ENCODE measurements at regions not wholly inside any gene's neighbourhood (a gene's known extent, or its start where the extent isn't known, plus 50 kb on each side); places are given as distances from the start of the nearest gene placed in this dataset.

DNA sequence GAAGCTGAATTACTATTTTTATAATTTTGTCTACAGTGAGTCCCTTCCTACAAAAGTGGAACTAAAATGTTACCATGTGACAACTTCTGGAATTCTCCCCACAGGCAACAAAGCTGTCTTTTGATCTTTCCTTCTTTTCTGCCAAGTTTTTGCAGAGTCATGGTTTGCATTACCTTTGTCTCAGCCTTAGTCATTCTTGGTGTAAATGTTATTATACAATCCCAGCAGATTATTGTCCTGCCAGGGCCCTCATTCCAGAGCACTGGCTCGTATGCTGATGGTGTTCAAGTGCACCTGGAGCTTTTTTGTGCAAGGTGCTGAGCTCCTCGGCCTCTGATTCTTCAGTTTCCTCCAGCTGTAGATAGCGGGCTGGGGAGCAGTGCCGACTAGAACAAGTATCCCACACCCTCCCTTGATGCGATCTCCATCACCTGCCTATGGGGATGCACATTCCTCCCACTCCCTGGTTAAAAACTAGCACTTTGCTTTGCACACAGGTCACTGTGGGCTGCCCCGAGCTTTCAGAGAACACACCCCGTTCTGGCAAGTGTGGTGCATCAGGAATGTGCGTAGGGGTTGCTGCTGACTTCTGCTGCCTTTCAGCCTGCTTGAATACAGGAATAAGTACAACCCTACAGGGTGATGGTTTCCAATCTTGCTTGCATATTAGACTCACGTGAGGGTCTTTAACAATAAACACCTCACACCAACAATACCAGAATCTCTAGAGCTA, 263.6 kb downstream of the RNF144A start (continued):
- TF ChIP-seq, protein P1, sequence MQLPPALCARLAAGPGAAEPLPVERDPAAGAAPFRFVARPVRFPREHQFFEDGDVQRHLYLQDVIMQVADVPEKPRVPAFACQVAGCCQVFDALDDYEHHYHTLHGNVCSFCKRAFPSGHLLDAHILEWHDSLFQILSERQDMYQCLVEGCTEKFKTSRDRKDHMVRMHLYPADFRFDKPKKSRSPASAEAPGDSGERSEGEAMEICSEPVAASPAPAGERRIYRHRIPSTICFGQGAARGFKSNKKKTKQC (CRISPR knock-in tag; IDR thresholded peaks at IDR 0.05) = no peak
- TF ChIP-seq NFE2L1 (tag; IDR thresholded peaks at IDR 0.05; ENCODE audit: borderline replicate concordance, low read depth) (peak; percentile 71; the same call in 1 of the 2 replicates), BACH1 (tag; IDR thresholded peaks at IDR 0.05) (0 out of 2 replicates have a peak, but pooled peaks have one; percentile 67), ZNF76 (CRISPR knock-in tag; IDR thresholded peaks at IDR 0.05; ENCODE audit: borderline replicate concordance) (no peak), HDAC8 (tag; IDR thresholded peaks at IDR 0.05) (no peak), TAL1 (IDR thresholded peaks at IDR 0.05) (no peak), ZNF140 (CRISPR knock-in tag; IDR thresholded peaks at IDR 0.05) (no peak), TOE1 (IDR thresholded peaks at IDR 0.05; ENCODE audit: borderline replicate concordance) (no peak), TOE1 (CRISPR knock-in tag; IDR thresholded peaks at IDR 0.05; ENCODE audit: borderline replicate concordance, low read depth) (no peak)
- TF ChIP-seq, protein P2, sequence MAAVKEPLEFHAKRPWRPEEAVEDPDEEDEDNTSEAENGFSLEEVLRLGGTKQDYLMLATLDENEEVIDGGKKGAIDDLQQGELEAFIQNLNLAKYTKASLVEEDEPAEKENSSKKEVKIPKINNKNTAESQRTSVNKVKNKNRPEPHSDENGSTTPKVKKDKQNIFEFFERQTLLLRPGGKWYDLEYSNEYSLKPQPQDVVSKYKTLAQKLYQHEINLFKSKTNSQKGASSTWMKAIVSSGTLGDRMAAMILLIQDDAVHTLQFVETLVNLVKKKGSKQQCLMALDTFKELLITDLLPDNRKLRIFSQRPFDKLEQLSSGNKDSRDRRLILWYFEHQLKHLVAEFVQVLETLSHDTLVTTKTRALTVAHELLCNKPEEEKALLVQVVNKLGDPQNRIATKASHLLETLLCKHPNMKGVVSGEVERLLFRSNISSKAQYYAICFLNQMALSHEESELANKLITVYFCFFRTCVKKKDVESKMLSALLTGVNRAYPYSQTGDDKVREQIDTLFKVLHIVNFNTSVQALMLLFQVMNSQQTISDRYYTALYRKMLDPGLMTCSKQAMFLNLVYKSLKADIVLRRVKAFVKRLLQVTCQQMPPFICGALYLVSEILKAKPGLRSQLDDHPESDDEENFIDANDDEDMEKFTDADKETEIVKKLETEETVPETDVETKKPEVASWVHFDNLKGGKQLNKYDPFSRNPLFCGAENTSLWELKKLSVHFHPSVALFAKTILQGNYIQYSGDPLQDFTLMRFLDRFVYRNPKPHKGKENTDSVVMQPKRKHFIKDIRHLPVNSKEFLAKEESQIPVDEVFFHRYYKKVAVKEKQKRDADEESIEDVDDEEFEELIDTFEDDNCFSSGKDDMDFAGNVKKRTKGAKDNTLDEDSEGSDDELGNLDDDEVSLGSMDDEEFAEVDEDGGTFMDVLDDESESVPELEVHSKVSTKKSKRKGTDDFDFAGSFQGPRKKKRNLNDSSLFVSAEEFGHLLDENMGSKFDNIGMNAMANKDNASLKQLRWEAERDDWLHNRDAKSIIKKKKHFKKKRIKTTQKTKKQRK (IDR thresholded peaks at IDR 0.05; ENCODE audit: borderline replicate concordance, low read depth, low read length) = no peak
- TF ChIP-seq, protein P3, sequence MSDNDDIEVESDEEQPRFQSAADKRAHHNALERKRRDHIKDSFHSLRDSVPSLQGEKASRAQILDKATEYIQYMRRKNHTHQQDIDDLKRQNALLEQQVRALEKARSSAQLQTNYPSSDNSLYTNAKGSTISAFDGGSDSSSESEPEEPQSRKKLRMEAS (CRISPR knock-in tag; IDR thresholded peaks at IDR 0.05) = no peak
- TF ChIP-seq, protein P4, sequence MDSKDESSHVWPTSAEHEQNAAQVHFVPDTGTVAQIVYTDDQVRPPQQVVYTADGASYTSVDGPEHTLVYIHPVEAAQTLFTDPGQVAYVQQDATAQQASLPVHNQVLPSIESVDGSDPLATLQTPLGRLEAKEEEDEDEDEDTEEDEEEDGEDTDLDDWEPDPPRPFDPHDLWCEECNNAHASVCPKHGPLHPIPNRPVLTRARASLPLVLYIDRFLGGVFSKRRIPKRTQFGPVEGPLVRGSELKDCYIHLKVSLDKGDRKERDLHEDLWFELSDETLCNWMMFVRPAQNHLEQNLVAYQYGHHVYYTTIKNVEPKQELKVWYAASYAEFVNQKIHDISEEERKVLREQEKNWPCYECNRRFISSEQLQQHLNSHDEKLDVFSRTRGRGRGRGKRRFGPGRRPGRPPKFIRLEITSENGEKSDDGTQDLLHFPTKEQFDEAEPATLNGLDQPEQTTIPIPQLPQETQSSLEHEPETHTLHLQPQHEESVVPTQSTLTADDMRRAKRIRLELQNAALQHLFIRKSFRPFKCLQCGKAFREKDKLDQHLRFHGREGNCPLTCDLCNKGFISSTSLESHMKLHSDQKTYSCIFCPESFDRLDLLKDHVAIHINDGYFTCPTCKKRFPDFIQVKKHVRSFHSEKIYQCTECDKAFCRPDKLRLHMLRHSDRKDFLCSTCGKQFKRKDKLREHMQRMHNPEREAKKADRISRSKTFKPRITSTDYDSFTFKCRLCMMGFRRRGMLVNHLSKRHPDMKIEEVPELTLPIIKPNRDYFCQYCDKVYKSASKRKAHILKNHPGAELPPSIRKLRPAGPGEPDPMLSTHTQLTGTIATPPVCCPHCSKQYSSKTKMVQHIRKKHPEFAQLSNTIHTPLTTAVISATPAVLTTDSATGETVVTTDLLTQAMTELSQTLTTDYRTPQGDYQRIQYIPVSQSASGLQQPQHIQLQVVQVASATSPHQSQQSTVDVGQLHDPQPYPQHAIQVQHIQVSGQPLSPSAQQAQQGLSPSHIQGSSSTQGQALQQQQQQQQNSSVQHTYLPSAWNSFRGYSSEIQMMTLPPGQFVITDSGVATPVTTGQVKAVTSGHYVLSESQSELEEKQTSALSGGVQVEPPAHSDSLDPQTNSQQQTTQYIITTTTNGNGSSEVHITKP (IDR thresholded peaks at IDR 0.05; ENCODE audit: partially characterized antibody) = no peak
- TF ChIP-seq, protein P5, sequence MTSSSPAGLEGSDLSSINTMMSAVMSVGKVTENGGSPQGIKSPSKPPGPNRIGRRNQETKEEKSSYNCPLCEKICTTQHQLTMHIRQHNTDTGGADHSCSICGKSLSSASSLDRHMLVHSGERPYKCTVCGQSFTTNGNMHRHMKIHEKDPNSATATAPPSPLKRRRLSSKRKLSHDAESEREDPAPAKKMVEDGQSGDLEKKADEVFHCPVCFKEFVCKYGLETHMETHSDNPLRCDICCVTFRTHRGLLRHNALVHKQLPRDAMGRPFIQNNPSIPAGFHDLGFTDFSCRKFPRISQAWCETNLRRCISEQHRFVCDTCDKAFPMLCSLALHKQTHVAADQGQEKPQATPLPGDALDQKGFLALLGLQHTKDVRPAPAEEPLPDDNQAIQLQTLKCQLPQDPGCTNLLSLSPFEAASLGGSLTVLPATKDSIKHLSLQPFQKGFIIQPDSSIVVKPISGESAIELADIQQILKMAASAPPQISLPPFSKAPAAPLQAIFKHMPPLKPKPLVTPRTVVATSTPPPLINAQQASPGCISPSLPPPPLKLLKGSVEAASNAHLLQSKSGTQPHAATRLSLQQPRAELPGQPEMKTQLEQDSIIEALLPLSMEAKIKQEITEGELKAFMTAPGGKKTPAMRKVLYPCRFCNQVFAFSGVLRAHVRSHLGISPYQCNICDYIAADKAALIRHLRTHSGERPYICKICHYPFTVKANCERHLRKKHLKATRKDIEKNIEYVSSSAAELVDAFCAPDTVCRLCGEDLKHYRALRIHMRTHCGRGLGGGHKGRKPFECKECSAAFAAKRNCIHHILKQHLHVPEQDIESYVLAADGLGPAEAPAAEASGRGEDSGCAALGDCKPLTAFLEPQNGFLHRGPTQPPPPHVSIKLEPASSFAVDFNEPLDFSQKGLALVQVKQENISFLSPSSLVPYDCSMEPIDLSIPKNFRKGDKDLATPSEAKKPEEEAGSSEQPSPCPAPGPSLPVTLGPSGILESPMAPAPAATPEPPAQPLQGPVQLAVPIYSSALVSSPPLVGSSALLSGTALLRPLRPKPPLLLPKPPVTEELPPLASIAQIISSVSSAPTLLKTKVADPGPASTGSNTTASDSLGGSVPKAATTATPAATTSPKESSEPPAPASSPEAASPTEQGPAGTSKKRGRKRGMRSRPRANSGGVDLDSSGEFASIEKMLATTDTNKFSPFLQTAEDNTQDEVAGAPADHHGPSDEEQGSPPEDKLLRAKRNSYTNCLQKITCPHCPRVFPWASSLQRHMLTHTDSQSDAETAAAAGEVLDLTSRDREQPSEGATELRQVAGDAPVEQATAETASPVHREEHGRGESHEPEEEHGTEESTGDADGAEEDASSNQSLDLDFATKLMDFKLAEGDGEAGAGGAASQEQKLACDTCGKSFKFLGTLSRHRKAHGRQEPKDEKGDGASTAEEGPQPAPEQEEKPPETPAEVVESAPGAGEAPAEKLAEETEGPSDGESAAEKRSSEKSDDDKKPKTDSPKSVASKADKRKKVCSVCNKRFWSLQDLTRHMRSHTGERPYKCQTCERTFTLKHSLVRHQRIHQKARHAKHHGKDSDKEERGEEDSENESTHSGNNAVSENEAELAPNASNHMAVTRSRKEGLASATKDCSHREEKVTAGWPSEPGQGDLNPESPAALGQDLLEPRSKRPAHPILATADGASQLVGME (CRISPR knock-in tag; IDR thresholded peaks at IDR 0.05) = no peak

All from K562 (cell line).